Panc1 (cell line): ENCODE measurements at regions not wholly inside any gene's neighbourhood (a gene's known extent, or its start where the extent isn't known, plus 50 kb on each side); places are given as distances from the start of the nearest gene placed in this dataset.

Source experiments
- ATAC-seq: fragments of 200-7000 bp; cut with Tn5 transposase; 2 replicates; pipeline ENCODE4 v1.9.1; 2020; ENCODE audit warnings: mild to moderate bottlenecking, moderate library complexity
- BruUV-seq: library from RNA; stranded (reverse); fragments of 400-500 nt; replicated peaks from 2 replicates; lab custom pipeline; 2021; lab: Mats Ljungman, UMichigan
- CTCF ChIA-PET: fragments of 300-600 bp; sonication (Branson Sonifier 250); formaldehyde crosslinking; loops from one replicate; lab custom pipeline; 2022; ENCODE audit warnings: antibody characterized with exemption; lab: Charles Lee
- POLR2A ChIA-PET: fragments of 300-600 bp; sonication (Branson Sonifier 250); formaldehyde crosslinking; loops from one replicate; lab custom pipeline; 2022; ENCODE audit warnings: antibody characterized with exemption; lab: Charles Lee
- DNase-seq: peaks from one replicate; pipeline ENCODE4 v3.0.0-alpha.2; 2010; ENCODE audit warnings: low read depth, low spot score
- H3K27ac ChIP-seq: 2 replicates; pipeline ENCODE4 v1.5.1; 2011; ENCODE audit warnings: mild to moderate bottlenecking, low read length, inconsistent platforms
- H3K27me3 ChIP-seq: fragments of 200-500 bp; sonication (Bioruptor generic); 2 replicates; pipeline ENCODE4 v1.6.0; 2014; ENCODE audit warnings: low read length, inconsistent platforms; ENCODE audit not compliant: control insufficient read depth, insufficient read depth
- H3K36me3 ChIP-seq: fragments of 200-500 bp; sonication (Bioruptor generic); 2 replicates; pipeline ENCODE4 v1.5.1; 2014; ENCODE audit warnings: inconsistent platforms, mild to moderate bottlenecking, low read length, moderate library complexity; ENCODE audit not compliant: control insufficient read depth, insufficient read depth
- H3K4me1 ChIP-seq: 2 replicates; pipeline ENCODE4 v1.5.1; 2011; ENCODE audit warnings: inconsistent platforms, mild to moderate bottlenecking, low read length, moderate library complexity; ENCODE audit not compliant: control insufficient read depth, insufficient read depth
- H3K4me3 ChIP-seq, 2 experiments: 2 replicates each; pipeline ENCODE4 v1.5.1; 2011 to 2012; ENCODE audit warnings: low read depth in 2 of 2, low read length in 2 of 2, mild to moderate bottlenecking in 2 of 2, inconsistent platforms in 1 of 2, moderate library complexity in 1 of 2
- H3K9me3 ChIP-seq: fragments of 200-500 bp; sonication (Bioruptor generic); 2 replicates; pipeline ENCODE4 v1.5.1; 2014; ENCODE audit warnings: low read depth, mild to moderate bottlenecking, inconsistent platforms, low read length, moderate library complexity; ENCODE audit not compliant: control insufficient read depth, insufficient read depth
- CTCF ChIP-seq: fragments of 450-650 bp; IDR thresholded peaks from 2 replicates; pipeline ENCODE4 v1.5.1; 2017; ENCODE audit warnings: mild to moderate bottlenecking
- POLR2AphosphoS5 ChIP-seq: IDR thresholded peaks from 2 replicates; pipeline ENCODE4 v1.6.1; 2012; ENCODE audit warnings: mild to moderate bottlenecking, low read depth, low read length, moderate library complexity
- REST ChIP-seq, 2 experiments: IDR thresholded peaks; 2 replicates each; pipeline ENCODE4 v1.6.1; 2011 to 2012; ENCODE audit warnings: low read depth in 2 of 2, control low read depth in 1 of 2, low read length in 1 of 2, mild to moderate bottlenecking in 1 of 2, moderate library complexity in 1 of 2; ENCODE audit not compliant: insufficient read depth in 1 of 2
- SIN3A ChIP-seq: IDR thresholded peaks from 2 replicates; pipeline ENCODE4 v1.6.1; 2012; ENCODE audit warnings: low read depth, mild to moderate bottlenecking, low read length, moderate library complexity, borderline replicate concordance; ENCODE audit not compliant: insufficient read depth
- TCF7L2 ChIP-seq: IDR thresholded peaks from 2 replicates; pipeline ENCODE4 v1.6.1; 2011; ENCODE audit warnings: mild to moderate bottlenecking, low read depth, low read length, inconsistent platforms
- in situ Hi-C: cut with HindIII; loops from 2 replicates; pipeline ENCODE4 v1.10.0; 2016; ENCODE audit warnings: low sequenced_read_pairs, low pct_unique_long_range_greater_than_20kb
- intact Hi-C: fragments of 100-400 bp; cut with micrococcal nuclease; formaldehyde crosslinking; loops from one replicate; pipeline ENCODE4 v1.10.0; 2022; ENCODE audit not compliant: unreplicated experiment

GRCh38 chr10:118950190-118950680 lies 79.3 kb upstream of the NANOS1 start:
- intact Hi-C loops = no loop called here
- Histone ChIP-seq H3K4me3 (no peak overlapping the region), H3K27me3 (no peaks in the 10 kb centered on the region), H3K27ac (no peak overlapping the region), H3K36me3 (no peaks in the 10 kb centered on the region), H3K4me1 (peaks cover 12% of the 10 kb centered on the region), H3K9me3 (no peaks in the 10 kb centered on the region)
- in situ Hi-C loops = no loop called here
- ATAC-seq (0 out of 2 replicates have a peak, but pooled peaks have one; percentile 63), DNase-seq (no peak)
- BruUV-seq = no TSS peak
- no peak for TF ChIP-seq CTCF
- no peak for TF ChIP-seq SIN3A
- TF ChIP-seq TCF7L2 = no peak
- TF ChIP-seq REST (IDR thresholded peaks at IDR 0.05; ENCODE audit: insufficient read depth in 1 of 2, low read depth in 2 of 2, low read length in 1 of 2) = no peak
- TF ChIP-seq POLR2AphosphoS5 = no peak
- ChIA-PET POLR2A (no interaction called here), CTCF (interaction anchor here (0.6 kb wide), 1 partner anchor 128 kb away, joined by 7 read pairs; no protein-coding TSS in a partner anchor)

GRCh38 chr10:118950997-118951637 lies 78.4 kb upstream of the NANOS1 start:
- BruUV-seq = no TSS peak
- ATAC-seq = no peak
- in situ Hi-C loops (no loop called here), intact Hi-C loops (no loop called here)
- ChIA-PET POLR2A (no interaction called here), CTCF (no interaction called here)
- H3K36me3 ChIP-seq = no peaks in the 10 kb centered on the region
- no peak for DNase-seq
- TF ChIP-seq SIN3A = no peak
- no peak for TF ChIP-seq TCF7L2
- TF ChIP-seq POLR2AphosphoS5 = no peak
- TF ChIP-seq CTCF = no peak
- no peak for TF ChIP-seq REST (IDR thresholded peaks at IDR 0.05; ENCODE audit: insufficient read depth in 1 of 2, low read depth in 2 of 2, low read length in 1 of 2)
- H3K4me1 ChIP-seq = peaks cover 12% of the 10 kb centered on the region
- no peaks in the 10 kb centered on the region for H3K9me3 ChIP-seq
- no peak overlapping the region for H3K27ac ChIP-seq
- no peaks in the 10 kb centered on the region for H3K27me3 ChIP-seq
- no peak overlapping the region for H3K4me3 ChIP-seq
